ENCODE measurements at regions not wholly inside any gene's neighbourhood (a gene's known extent, or its start where the extent isn't known, plus 50 kb on each side); places are given as distances from the start of the nearest gene placed in this dataset.
A peak's percentile ranks its signal among the peaks of the same experiment; 100 is the strongest.

DNA sequence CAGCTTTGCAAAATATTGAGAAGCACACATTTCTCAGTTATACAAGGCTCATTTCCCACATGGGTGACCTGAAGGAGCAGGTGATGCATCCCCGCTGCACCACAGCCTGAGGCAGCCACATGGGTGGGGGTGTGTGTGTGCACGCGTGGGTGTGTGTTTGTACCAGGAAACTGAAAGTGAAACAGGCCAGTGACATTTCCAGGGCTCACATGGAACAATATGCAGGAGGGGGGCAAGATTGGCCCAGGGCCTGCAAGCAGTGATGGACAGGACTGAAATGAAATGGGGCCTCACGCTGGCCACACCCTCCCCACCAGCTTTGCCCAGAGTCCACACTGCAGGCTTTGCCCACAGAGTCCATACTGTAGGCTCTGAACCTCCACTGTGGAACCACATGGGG lies 154.2 kb upstream of the PARP11 start:
- H3K9me3 ChIP-seq (ENCODE audit: control insufficient read depth, low read length), result no peaks in the 10 kb centered on the region
- 90% methylated on average over 4 of the region's 4 CpGs for WGBS

DNA sequence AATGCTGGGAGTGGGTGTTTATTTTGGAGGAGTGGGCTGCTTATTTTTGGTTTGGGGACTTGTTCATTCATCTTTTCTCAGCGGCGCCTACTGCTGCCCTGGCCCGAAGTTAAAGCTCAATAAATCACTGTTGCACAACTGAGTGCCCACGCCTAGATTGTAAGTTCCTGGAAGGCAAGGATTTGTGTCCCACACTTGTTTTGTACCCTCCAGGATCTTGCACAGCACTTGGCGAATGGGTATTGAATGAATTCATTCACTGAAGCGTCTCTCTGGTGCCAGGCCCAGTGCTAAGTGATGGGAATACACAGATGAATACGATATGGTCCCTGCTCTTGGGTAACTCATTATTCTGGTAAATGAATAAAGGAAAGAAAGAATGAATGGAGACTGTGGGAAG lies 153.3 kb upstream of the PARP11 start:
- Histone ChIP-seq H3K27ac (ENCODE audit: low read length, poor library complexity, severe bottlenecking) (no peak overlapping the region), H3K9ac (ENCODE audit: low read length) (no peak overlapping the region), H3K4ac (ENCODE audit: low read depth in 1 of 2, low read length in 2 of 2) (no peak overlapping the region), H3K27me3 (ENCODE audit: control insufficient read depth in 1 of 2, insufficient read depth in 1 of 2, low read length in 2 of 2) (no peaks in the 10 kb centered on the region), H4K8ac (ENCODE audit: low read length) (no peak overlapping the region), H3K36me3 (ENCODE audit: control insufficient read depth in 1 of 2, insufficient read depth in 2 of 2, low read depth in 1 of 2, low read length in 2 of 2) (no peaks in the 10 kb centered on the region), H2BK120ac (ENCODE audit: low read depth, low read length) (peak overlapping the region; percentile 58), H2BK15ac (ENCODE audit: low read depth, poor library complexity, severe bottlenecking) (no peak overlapping the region), H4K91ac (ENCODE audit: low read length) (no peak overlapping the region), H3K23ac (ENCODE audit: low read length in 2 of 2) (no peak overlapping the region), H3K4me2 (ENCODE audit: low read length, poor library complexity, severe bottlenecking) (no peak overlapping the region), H3K14ac (ENCODE audit: low read length in 2 of 2) (no peak overlapping the region), H3K79me1 (replicated peaks; ENCODE audit: low read length, poor library complexity, severe bottlenecking) (no peaks in the 10 kb centered on the region), H3K9me3 (ENCODE audit: control insufficient read depth, low read length) (no peaks in the 10 kb centered on the region), H3K18ac (ENCODE audit: low read depth in 1 of 2, low read length in 2 of 2) (no peak overlapping the region), H2BK12ac (ENCODE audit: low read length in 2 of 2) (peak overlapping the region in 1 of 2 experiments; percentile 38), H3K4me1 (ENCODE audit: control insufficient read depth, insufficient read depth, low read depth, low read length) (peaks cover 31% of the 10 kb centered on the region), H3K4me3 (ENCODE audit: insufficient read depth in 1 of 2, low read depth in 1 of 2, low read length in 2 of 2) (no peak overlapping the region), H2BK5ac (ENCODE audit: low read depth, low read length, poor library complexity, severe bottlenecking) (no peak overlapping the region), H2AK5ac (ENCODE audit: low read length, severe bottlenecking) (no peak overlapping the region), H2AFZ (ENCODE audit: low read depth, low read length) (no peak overlapping the region)
- 92% methylated on average over 7 of the region's 7 CpGs for WGBS
- DNase-seq, result no peak

More for the DNA sequence above, 154.2 kb upstream of the PARP11 start:
- no peak overlapping the region for H4K8ac ChIP-seq (ENCODE audit: low read length)
- no peak overlapping the region for H2BK15ac ChIP-seq (ENCODE audit: low read depth, poor library complexity, severe bottlenecking)
- peak overlapping the region in 1 of 2 experiments; percentile 67 for H2BK12ac ChIP-seq (ENCODE audit: low read length in 2 of 2)
- H3K79me1 ChIP-seq (replicated peaks; ENCODE audit: low read length, poor library complexity, severe bottlenecking), result no peaks in the 10 kb centered on the region
- no peak overlapping the region for H3K27ac ChIP-seq (ENCODE audit: low read length, poor library complexity, severe bottlenecking)
- H3K9ac ChIP-seq (ENCODE audit: low read length), result no peak overlapping the region
- H3K4me3 ChIP-seq (ENCODE audit: insufficient read depth in 1 of 2, low read depth in 1 of 2, low read length in 2 of 2), result no peak overlapping the region
- no peak overlapping the region for H3K4ac ChIP-seq (ENCODE audit: low read depth in 1 of 2, low read length in 2 of 2)
- H3K23ac ChIP-seq (ENCODE audit: low read length in 2 of 2), result no peak overlapping the region
- H2AFZ ChIP-seq (ENCODE audit: low read depth, low read length), result no peak overlapping the region
- peak overlapping the region; percentile 64 for H2AK5ac ChIP-seq (ENCODE audit: low read length, severe bottlenecking)
- H3K4me1 ChIP-seq (ENCODE audit: control insufficient read depth, insufficient read depth, low read depth, low read length), result peaks cover 37% of the 10 kb centered on the region
- H3K18ac ChIP-seq (ENCODE audit: low read depth in 1 of 2, low read length in 2 of 2), result peak overlapping the region; percentile 54 to 55
- no peak overlapping the region for H2BK120ac ChIP-seq (ENCODE audit: low read depth, low read length)
- no peak overlapping the region for H3K4me2 ChIP-seq (ENCODE audit: low read length, poor library complexity, severe bottlenecking)
- H4K91ac ChIP-seq (ENCODE audit: low read length), result peak overlapping the region; percentile 30
- H3K27me3 ChIP-seq (ENCODE audit: control insufficient read depth in 1 of 2, insufficient read depth in 1 of 2, low read length in 2 of 2), result no peaks in the 10 kb centered on the region
- no peaks in the 10 kb centered on the region for H3K36me3 ChIP-seq (ENCODE audit: control insufficient read depth in 1 of 2, insufficient read depth in 2 of 2, low read depth in 1 of 2, low read length in 2 of 2)
- H2BK5ac ChIP-seq (ENCODE audit: low read depth, low read length, poor library complexity, severe bottlenecking), result no peak overlapping the region
- peak overlapping the region in 1 of 2 experiments; percentile 55 for H3K14ac ChIP-seq (ENCODE audit: low read length in 2 of 2)
- DNase-seq, result peak; percentile 38

DNA sequence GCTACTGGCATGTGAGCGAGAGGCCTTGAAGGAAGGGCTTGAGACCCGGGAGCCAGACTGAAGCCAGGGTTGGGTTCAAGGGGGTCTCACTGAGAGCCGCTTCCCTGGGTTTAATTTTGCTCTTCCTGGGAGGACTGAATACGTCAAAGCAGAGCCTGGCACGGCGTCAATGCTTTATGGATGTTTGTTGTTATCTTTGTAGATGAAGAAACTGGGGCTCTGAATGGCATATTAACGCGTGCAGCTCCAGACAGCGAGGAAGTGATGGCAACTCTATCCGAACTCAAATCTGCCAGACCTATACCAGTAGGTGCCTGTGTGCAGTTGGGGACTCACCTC lies 152.8 kb upstream of the PARP11 start:
- WGBS, result 57% methylated on average over 10 of the region's 10 CpGs
- Histone ChIP-seq H3K23ac (ENCODE audit: low read length in 2 of 2) (no peak overlapping the region), H4K8ac (ENCODE audit: low read length) (peak overlapping the region; percentile 72), H3K18ac (ENCODE audit: low read depth in 1 of 2, low read length in 2 of 2) (peak overlapping the region; percentile 26 to 79), H3K4me1 (ENCODE audit: control insufficient read depth, insufficient read depth, low read depth, low read length) (peaks cover 29% of the 10 kb centered on the region), H4K91ac (ENCODE audit: low read length) (peak overlapping the region; percentile 94), H3K14ac (ENCODE audit: low read length in 2 of 2) (no peak overlapping the region), H2AFZ (ENCODE audit: low read depth, low read length) (peak overlapping the region; percentile 60), H3K4me2 (ENCODE audit: low read length, poor library complexity, severe bottlenecking) (no peak overlapping the region), H2BK5ac (ENCODE audit: low read depth, low read length, poor library complexity, severe bottlenecking) (no peak overlapping the region), H2BK15ac (ENCODE audit: low read depth, poor library complexity, severe bottlenecking) (peak overlapping the region; percentile 74), H2BK120ac (ENCODE audit: low read depth, low read length) (peak overlapping the region; percentile 77), H2BK12ac (ENCODE audit: low read length in 2 of 2) (peak overlapping the region; percentile 1 to 49), H3K4ac (ENCODE audit: low read depth in 1 of 2, low read length in 2 of 2) (peak overlapping the region in 1 of 2 experiments; percentile 7), H3K27me3 (ENCODE audit: control insufficient read depth in 1 of 2, insufficient read depth in 1 of 2, low read length in 2 of 2) (no peaks in the 10 kb centered on the region), H3K27ac (ENCODE audit: low read length, poor library complexity, severe bottlenecking) (no peak overlapping the region), H3K4me3 (ENCODE audit: insufficient read depth in 1 of 2, low read depth in 1 of 2, low read length in 2 of 2) (no peak overlapping the region), H3K79me1 (replicated peaks; ENCODE audit: low read length, poor library complexity, severe bottlenecking) (no peaks in the 10 kb centered on the region), H3K9me3 (ENCODE audit: control insufficient read depth, low read length) (no peaks in the 10 kb centered on the region), H3K9ac (ENCODE audit: low read length) (no peak overlapping the region), H3K36me3 (ENCODE audit: control insufficient read depth in 1 of 2, insufficient read depth in 2 of 2, low read depth in 1 of 2, low read length in 2 of 2) (no peaks in the 10 kb centered on the region), H2AK5ac (ENCODE audit: low read length, severe bottlenecking) (peak overlapping the region; percentile 28)
- no peak for DNase-seq

DNA sequence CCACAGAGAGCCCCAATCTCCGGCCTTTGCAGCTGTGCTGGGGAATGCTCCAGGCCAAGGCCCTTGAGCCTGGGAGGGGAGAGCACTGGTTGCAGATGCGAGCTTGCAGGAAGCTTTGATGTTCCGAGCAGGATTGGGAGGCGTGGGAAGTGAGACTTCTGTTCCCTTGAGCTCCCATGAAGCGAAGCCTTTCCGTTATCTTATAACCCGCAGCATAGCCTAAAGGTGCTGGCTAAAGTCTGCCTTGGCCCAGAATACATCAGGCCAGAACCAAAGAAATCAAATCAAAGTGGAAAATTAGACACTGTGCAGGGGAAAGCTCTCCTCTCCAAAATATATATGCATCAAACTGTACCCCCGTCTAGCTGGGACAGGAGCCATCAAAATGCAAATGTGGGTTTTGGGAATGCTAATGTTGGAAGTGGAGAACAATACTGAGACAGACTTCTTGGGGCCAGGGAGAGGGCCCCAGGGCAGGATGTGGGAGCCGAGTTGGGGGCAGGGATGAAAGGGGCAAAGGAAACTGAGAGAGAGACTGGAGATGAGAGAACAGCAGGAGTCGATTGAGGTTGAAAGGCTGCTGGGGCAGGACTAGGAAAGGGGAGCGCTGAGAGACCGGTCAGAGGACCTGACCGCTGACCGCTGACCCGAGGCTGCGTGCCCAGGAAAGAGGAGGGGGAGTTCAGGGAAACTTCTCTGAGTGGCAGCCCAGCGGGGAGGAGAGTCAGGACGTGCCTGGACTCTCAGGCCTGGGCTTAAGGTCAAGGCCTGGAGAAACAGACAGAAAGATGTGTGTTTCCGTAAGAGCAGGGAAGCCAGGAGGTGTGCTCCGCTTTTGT lies 152.2 kb upstream of the PARP11 start:
- peak overlapping the region; percentile 72 for H4K8ac ChIP-seq (ENCODE audit: low read length)
- peak overlapping the region; percentile 60 for H2AFZ ChIP-seq (ENCODE audit: low read depth, low read length)
- H3K36me3 ChIP-seq (ENCODE audit: control insufficient read depth in 1 of 2, insufficient read depth in 2 of 2, low read depth in 1 of 2, low read length in 2 of 2), result no peaks in the 10 kb centered on the region
- H3K14ac ChIP-seq (ENCODE audit: low read length in 2 of 2), result peak overlapping the region in 1 of 2 experiments; percentile 83
- no peak overlapping the region for H3K4me3 ChIP-seq (ENCODE audit: insufficient read depth in 1 of 2, low read depth in 1 of 2, low read length in 2 of 2)
- H3K23ac ChIP-seq (ENCODE audit: low read length in 2 of 2), result no peak overlapping the region
- no peaks in the 10 kb centered on the region for H3K79me1 ChIP-seq (replicated peaks; ENCODE audit: low read length, poor library complexity, severe bottlenecking)
- no peaks in the 10 kb centered on the region for H3K9me3 ChIP-seq (ENCODE audit: control insufficient read depth, low read length)
- peak overlapping the region; percentile 26 to 79 for H3K18ac ChIP-seq (ENCODE audit: low read depth in 1 of 2, low read length in 2 of 2)
- peak overlapping the region; percentile 84 for H2BK15ac ChIP-seq (ENCODE audit: low read depth, poor library complexity, severe bottlenecking)
- no peaks in the 10 kb centered on the region for H3K27me3 ChIP-seq (ENCODE audit: control insufficient read depth in 1 of 2, insufficient read depth in 1 of 2, low read length in 2 of 2)
- H2BK120ac ChIP-seq (ENCODE audit: low read depth, low read length), result peak overlapping the region; percentile 77
- peak; percentile 11 for DNase-seq
- peak overlapping the region in 1 of 2 experiments; percentile 7 for H3K4ac ChIP-seq (ENCODE audit: low read depth in 1 of 2, low read length in 2 of 2)
- H3K27ac ChIP-seq (ENCODE audit: low read length, poor library complexity, severe bottlenecking), result no peak overlapping the region
- H3K4me2 ChIP-seq (ENCODE audit: low read length, poor library complexity, severe bottlenecking), result no peak overlapping the region
- H4K91ac ChIP-seq (ENCODE audit: low read length), result peak overlapping the region; percentile 94
- H2BK12ac ChIP-seq (ENCODE audit: low read length in 2 of 2), result peak overlapping the region; percentile 49 to 87
- no peak overlapping the region for H2BK5ac ChIP-seq (ENCODE audit: low read depth, low read length, poor library complexity, severe bottlenecking)
- no peak overlapping the region for H3K9ac ChIP-seq (ENCODE audit: low read length)
- peak overlapping the region; percentile 75 for H2AK5ac ChIP-seq (ENCODE audit: low read length, severe bottlenecking)
- WGBS, result 38% methylated on average over 20 of the region's 20 CpGs
- H3K4me1 ChIP-seq (ENCODE audit: control insufficient read depth, insufficient read depth, low read depth, low read length), result peaks cover 24% of the 10 kb centered on the region

Data from mesenchymal stem cell (in vitro differentiated cells and primary cell).